ENCODE measurements at regions not wholly inside any gene's neighbourhood (a gene's known extent, or its start where the extent isn't known, plus 50 kb on each side); places are given as distances from the start of the nearest gene placed in this dataset.

DNA sequence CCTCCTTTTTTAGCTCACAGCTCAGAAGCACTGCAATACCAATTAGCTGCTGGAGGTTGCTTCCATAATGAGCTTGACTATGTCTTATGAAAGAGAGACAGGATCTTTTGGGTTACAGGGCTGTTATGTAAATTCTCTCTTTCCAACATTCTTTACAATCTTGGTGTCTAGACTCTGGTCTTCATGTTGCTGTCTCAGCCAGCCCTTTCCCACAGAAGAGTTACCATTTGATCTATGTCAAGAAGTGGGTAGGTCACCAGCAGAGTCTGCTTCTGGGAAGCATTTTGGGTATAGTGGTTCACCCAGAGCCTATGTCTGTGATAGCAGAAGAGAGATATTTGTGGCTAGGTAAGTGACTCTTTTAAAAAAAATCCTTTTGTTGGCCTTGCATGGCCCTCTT, 234.5 kb downstream of the SATB1 start:
- no peak for TF ChIP-seq EZH2 (IDR thresholded peaks at IDR 0.05; ENCODE audit: insufficient read depth, poor library complexity, severe bottlenecking)
- no peak for TF ChIP-seq EZH2phosphoT487 (IDR thresholded peaks at IDR 0.05; ENCODE audit: insufficient read depth, low read depth)
